PC-3 (cell line): ENCODE measurements at regions not wholly inside any gene's neighbourhood (a gene's known extent, or its start where the extent isn't known, plus 50 kb on each side); places are given as distances from the start of the nearest gene placed in this dataset.

Source experiments
- CTCF ChIP-seq: fragments of 300-600 bp; sonication (generic); conservative IDR thresholded peaks from 2 replicates; pipeline ENCODE4 v1.5.1; 2017; ENCODE audit warnings: antibody characterized with exemption, low read depth, mild to moderate bottlenecking, low read length
- EZH2phosphoT487 ChIP-seq: fragments of 300-600 bp; sonication (generic); IDR thresholded peaks from 2 replicates; pipeline ENCODE4 v1.6.1; 2018; ENCODE audit warnings: mild to moderate bottlenecking, antibody characterized with exemption, low read length, borderline replicate concordance

GRCh38 chr17:33366960-33367359 lies 73.9 kb upstream of the ASIC2 start:
- TF ChIP-seq EZH2phosphoT487 (no peak), CTCF (no peak)
